GM18505 (cell line): ENCODE measurements at regions not wholly inside any gene's neighbourhood (a gene's known extent, or its start where the extent isn't known, plus 50 kb on each side); places are given as distances from the start of the nearest gene placed in this dataset.

Experiments
- ATAC-seq: cut with Tn5 transposase; IDR thresholded peaks from one replicate; pipeline ENCODE4 v1.9.1; 2021; ENCODE audit not compliant: unreplicated experiment
- POLR2A ChIP-seq: IDR thresholded peaks from 4 replicates; pipeline ENCODE4 v1.6.1; 2011; ENCODE audit warnings: borderline replicate concordance; ENCODE audit not compliant: insufficient read depth, insufficient read length; ENCODE audit errors: extremely low read depth

DNA sequence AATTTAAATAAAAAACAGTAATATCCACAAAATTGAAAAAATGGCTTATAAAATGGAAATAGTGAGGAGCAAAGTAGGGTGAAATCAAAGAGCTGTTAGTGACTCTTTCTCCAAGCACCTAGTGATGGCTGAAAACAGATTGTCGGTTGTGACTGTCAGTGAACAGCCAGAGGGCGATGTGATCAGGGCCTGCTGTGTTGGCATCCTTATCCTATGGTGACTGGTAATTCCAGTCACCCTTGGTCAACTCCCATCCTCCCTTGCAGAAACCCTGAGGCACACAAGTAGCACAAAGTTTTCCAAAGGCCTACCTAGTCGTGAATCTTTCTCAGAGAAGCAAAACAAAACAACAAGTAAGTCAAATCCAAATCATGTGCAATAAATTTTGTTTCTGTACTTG is 599.8 kb upstream of the CXADR start:
- no peak for ATAC-seq
- no peak for TF ChIP-seq POLR2A

DNA sequence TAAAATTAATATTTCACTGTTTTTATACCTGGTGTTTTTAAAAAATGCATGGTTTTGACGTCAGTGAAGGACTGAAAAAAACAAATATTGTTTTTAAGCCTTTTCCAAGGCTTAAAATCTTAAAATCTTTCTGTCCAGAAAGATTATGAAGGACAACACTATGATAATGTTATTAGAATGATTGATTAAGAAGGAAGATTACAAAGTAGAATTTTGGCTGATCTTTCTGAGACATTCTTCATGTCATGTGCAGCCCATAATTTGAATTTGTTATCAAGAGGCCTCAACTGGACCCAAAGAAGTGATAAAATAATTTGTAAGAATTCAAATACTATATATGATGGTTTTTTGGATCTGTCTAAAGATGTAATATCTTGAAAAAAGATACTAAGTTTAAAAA is 584.4 kb upstream of the CXADR start:
- TF ChIP-seq POLR2A, result no peak
- no peak for ATAC-seq

DNA sequence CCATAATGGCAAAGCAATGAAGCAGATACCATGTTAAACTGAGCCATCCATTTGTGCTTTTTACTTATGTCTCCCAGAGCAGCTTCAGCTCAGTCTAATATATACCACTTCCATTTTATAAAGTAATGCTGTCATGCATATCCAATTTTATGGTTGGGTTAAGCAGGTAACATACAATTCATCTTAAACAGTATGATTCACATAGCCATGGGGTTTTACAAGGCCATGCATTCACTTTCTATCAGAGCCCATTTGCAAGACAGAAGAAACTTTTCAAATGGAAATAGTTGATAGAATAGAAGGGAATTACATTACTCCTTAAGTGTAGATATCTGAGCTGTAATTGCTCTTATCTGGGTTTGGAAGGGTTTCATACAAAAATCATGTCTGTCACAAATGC is 580.5 kb upstream of the CXADR start:
- TF ChIP-seq POLR2A, result no peak
- ATAC-seq, result no peak

DNA sequence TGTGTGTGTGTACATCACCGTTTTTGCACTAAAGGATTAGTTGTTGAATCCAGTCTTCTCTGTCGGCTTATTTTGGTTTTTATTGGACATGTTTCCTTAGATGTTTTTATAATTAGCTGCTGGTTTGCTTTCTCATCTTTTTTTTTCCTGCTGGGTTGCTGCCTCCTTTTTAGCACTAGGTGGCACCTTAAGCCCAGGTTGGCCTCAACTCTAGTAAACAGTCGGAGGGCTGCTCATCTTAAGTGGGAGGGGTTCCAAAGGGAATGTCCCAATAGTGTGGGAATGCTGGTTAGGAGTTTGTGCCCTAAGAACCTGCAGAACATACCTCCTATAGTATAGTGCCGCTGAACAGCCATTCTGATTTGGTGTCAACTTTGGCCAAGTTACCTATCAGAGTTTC is 570.1 kb upstream of the CXADR start:
- TF ChIP-seq POLR2A, result no peak
- ATAC-seq, result no peak

DNA sequence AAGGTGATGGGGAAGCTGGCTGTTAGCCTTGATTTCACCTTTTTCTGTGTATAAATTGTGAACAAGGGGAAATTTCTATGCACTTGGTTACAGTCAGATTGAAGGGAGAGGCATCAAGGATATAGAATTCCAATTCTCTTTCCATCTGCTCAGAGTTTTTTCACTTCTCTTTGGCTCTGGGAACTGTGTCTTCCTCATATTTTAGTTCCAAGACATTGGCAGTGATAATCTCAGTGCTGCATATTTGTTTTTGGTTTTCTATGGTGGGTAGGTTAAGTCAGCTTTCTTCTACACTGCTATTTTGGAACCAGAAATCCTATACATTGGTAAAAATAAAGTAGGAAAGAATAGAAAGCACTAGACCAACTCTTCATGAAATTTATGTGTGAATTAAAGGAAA is 569.6 kb upstream of the CXADR start:
- no peak for ATAC-seq
- no peak for TF ChIP-seq POLR2A

DNA sequence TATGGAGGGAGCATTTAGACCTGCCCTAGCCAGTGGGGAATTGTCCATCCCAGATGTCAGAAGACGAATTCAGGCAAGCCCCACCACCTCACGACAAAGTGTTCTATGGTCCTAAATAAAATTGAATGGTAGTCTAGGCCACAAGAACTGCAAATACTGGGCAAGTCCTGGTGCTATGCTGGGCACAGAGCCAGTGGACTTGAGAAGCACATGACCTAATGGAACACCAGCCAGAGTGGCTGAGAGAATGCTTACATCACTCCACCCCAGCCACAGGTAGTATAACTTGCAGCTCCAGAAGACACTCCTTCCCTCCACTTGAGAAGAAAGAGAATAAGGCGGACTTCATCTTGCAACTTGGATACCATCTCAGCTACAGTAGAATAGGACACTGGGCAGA is 567.3 kb upstream of the CXADR start:
- no peak for TF ChIP-seq POLR2A
- no peak for ATAC-seq

DNA sequence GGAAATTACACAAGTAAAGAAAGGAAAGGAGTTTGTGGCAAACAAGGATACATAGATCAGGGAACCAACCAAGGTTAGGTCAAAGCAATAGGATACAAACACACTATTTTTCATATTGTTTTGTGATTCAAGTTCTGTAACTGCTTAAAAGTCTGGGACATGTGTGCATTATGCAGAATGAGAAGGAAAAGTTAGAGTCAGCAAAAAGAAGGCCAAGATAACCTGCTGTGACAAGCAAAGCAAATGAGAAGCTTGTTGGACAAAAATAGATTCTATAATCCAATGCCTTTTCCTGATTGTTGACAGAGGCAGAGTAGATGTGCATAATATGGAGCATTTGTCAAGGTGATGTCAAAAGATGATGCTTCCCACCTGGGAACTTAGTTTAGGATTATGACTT is 556.0 kb upstream of the CXADR start:
- TF ChIP-seq POLR2A, result no peak
- ATAC-seq, result no peak

DNA sequence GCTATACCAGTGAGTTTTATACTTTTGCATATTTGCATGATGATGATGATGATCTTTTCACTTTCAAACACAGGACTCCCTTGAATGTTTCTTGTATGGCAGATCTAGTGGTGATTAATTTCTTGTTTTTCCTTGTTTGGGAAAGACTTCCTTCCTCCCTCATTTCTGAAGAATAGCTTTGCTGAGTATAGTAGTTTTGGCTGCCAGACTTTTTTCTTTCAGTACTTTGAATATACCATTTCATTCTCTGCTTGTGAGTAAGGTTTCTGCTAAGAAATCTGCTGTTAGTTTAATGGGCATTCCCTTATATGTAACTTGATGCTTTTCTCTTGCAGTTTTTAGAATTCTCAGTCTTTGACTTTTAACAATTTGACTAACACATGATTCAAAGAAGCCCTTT is 547.4 kb upstream of the CXADR start:
- ATAC-seq, result no peak
- TF ChIP-seq POLR2A, result no peak

DNA sequence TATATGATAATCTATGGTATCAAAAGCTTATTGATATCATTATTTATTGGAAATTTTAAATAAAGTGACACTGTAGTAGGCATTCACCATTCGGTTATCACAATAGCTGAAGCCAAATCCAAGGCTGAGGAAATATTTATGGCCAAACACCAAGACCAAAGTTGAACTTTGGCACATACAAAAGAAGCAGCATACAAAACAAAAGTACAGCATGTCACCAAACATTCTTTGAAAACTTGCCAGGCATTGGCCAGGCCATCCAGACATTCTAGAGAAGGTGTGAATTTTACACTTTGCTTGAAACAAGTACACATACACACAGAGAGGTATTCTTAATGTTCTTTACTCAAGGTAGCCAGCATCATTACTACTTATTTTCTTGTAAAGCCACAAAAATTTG is 544.4 kb upstream of the CXADR start:
- ATAC-seq, result no peak
- TF ChIP-seq POLR2A, result no peak

DNA sequence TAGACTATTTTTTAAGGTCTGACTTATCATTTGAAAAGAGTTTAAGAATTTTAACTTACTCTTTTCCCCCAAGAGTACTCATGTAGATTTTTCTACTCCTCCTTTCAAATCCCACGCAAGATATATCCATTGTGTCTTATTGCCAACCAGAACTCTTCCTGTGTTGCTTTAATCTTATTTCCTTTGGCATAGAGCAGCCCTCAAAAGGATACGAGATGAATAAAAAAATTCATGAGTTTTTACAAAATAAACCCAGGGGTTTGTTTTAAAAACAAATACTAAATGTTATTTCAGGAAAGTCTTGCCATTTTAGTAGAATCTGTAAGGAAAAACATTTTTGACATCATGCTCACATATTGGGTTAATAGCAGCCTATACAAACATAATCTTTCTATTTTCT is 543.2 kb upstream of the CXADR start:
- no peak for ATAC-seq

DNA sequence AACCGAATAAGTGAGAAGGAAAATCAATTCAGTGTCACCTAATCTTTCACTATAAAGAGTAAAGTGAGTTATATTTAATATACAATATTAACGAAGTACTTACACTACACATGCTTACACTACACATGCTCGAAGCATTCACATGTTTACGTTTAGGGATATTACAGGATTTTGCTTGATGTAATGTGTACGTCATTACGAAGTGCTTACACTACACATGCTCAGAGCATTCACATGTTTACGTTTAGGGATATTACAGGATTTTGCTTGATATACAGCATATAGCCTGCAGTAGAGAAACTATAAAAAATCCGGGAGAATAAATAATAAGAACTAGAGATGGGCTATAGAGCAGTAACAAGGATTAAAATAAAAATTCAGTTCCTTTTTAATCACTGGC is 538.8 kb upstream of the CXADR start:
- ATAC-seq, result no peak
- TF ChIP-seq POLR2A, result no peak

More for the DNA sequence above, 543.2 kb upstream of the CXADR start:
- TF ChIP-seq POLR2A, result no peak

DNA sequence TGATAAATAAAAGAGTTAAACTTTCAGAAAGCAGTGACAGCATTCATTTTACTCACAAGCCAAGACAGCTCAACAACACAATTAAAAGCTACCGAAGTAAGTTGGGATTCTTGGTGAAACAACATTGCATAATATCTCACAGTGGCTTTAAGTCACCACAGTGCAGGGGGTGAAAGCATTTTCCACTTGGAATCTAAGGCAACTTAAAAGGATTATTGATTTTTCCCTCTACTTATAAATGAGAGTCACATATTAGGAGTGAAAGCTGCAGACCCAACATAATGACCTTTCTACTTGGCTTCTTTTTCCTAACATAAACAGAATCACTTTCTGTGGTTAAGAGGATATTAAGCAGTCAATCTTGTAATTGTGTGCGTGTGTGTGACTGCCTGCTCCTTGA is 536.6 kb upstream of the CXADR start:
- ATAC-seq, result no peak
- TF ChIP-seq POLR2A, result no peak

DNA sequence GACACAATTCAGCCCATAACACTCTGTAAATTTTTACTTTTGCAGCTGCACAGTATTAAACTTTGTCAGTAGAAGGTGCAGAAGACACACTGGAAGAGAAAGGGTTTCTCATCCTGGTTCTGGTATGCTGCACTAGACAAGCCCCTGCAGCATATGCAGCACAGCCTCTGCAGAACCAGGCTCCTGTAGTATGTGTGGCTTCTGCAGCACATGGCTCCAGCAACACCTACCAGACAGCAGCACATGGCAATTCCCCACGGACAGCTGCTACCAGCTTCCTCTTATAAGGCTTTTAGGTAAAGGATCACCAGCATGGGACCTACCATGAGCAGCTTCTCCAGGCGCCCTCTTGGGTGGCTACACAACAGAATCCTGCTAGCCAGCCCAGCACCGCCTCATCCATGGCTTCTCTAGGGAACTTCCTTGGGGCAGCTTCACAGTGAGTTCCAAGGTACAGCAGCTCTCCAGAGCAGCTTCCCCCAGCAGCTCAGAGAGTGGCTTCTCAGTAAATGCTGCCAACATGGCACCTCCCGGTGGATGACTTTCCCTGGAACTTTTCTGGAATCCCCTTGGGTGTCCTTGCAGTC is 534.4 kb upstream of the CXADR start:
- no peak for ATAC-seq

DNA sequence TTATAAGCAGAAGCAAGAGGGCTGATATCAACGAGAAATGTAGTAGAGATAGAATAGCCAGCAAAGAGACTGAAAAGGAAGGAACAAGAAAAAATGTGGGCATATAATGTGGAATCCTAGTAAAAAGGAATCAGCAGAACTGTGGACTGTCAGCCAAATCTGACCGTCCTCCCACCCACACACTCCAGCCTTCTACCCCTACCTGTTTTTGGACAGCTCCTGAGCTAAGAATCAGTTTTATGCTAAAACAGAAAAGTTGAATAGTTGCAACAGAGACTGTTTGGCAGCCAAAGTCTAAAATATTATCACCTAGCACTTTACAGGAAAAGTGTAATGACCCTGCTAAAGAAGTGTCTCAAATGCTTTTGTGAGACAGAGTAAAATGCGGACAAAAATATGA is 533.3 kb upstream of the CXADR start:
- ATAC-seq, result no peak
- TF ChIP-seq POLR2A, result no peak

More for the DNA sequence above, 534.4 kb upstream of the CXADR start:
- no peak for TF ChIP-seq POLR2A

DNA sequence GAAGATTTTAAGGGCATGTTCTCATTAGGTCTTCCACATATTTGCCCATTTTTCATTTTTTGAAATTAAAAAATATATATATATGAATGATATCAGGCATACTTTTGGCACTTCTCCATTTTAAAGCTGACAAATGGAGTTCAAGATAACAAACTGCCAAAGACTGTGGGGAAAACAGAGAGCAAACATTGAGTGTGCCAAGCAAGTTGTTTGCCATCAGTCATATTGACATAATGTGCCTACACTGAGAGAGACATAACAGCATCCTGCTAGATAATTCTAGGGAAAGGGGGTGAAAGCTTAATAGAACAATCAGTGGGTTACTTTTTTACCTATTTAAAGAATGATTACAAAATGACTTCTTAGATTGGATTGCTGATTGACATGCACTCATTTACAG is 529.4 kb upstream of the CXADR start:
- ATAC-seq, result no peak
- TF ChIP-seq POLR2A, result no peak
